Subcutaneous abdominal adipose tissue (tissue), 5 donors: ENCODE measurements at regions not wholly inside any gene's neighbourhood (a gene's known extent, or its start where the extent isn't known, plus 50 kb on each side); places are given as distances from the start of the nearest gene placed in this dataset.
A peak's percentile ranks its signal among the peaks of the same experiment; 100 is the strongest.

Source experiments
- H3K27ac ChIP-seq: one replicate; pipeline ENCODE4 v1.7.0; 2013; ENCODE audit warnings: low read depth, mild to moderate bottlenecking, inconsistent platforms, low read length, moderate library complexity
- H3K27me3 ChIP-seq, 5 donors: one replicate each; pipeline ENCODE4 v1.7.0; 2013; ENCODE audit warnings: low read length in 5 of 5, inconsistent platforms in 1 of 5; ENCODE audit not compliant: control insufficient read depth in 5 of 5, insufficient read depth in 4 of 5
- H3K36me3 ChIP-seq, 5 donors: one replicate each; pipeline ENCODE4 v1.7.0; 2013; ENCODE audit warnings: low read length in 5 of 5; ENCODE audit not compliant: control insufficient read depth in 5 of 5, insufficient read depth in 5 of 5
- H3K4me1 ChIP-seq, 5 donors: one replicate each; pipeline ENCODE4 v1.7.0; 2013; ENCODE audit warnings: low read length in 5 of 5, mild to moderate bottlenecking in 3 of 5, moderate library complexity in 1 of 5; ENCODE audit not compliant: control insufficient read depth in 5 of 5, insufficient read depth in 5 of 5
- H3K4me3 ChIP-seq, 5 donors: one replicate each; pipeline ENCODE4 v1.7.0; 2013; ENCODE audit warnings: low read length in 5 of 5, low read depth in 1 of 5
- H3K9ac ChIP-seq, 5 donors: one replicate each; pipeline ENCODE4 v1.7.0; 2013; ENCODE audit warnings: low read length in 5 of 5, mild to moderate bottlenecking in 4 of 5, moderate library complexity in 3 of 5
- H3K9me3 ChIP-seq, 5 donors: one replicate each; pipeline ENCODE4 v1.7.0; 2013; ENCODE audit warnings: low read length in 5 of 5; ENCODE audit not compliant: control insufficient read depth in 5 of 5
- donor health status: healthy.
- donor health status: healthy.
- donor health status: healthy.
- donor health status: healthy.
- donor health status: healthy.

DNA sequence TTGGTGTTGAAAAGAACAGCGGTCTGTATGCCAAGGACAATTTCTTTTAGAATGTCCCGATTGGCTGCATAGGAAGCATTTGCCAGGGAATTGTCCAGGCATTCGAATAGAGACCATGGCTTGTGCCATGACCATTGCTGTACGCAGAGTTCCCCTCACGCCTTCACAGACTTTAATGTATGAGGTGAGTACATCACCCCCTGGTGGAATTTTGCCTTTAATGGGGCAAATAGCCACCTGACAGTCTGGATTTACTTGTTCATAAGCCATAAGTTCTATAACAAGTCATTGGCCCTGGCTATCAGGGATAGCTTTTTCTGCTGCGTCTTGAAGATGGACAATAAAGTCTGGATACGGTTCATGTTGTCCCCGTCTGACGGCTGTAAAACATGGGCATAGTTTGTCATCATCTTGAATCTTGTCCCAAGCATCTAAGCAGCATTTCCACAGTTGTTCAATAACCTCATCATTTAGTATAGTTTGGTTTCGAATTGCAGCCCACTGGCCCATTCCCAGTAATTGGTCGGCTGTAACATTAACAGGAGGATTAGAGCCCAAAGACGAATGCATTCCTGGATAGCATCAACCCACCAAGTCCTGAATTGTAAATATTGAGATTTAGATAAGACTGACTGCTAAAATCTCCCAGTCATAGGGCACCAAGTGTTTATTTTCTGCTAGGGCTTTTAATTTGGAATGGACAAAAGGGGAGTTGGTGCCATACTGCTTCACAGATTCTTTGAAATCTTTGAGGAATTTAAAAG is 67.7 kb upstream of the ARL4D start:
- no peaks in the 10 kb centered on the region for H3K36me3 ChIP-seq
- H3K4me3 ChIP-seq, result no peak overlapping the region
- H3K27me3 ChIP-seq, result no peaks in the 10 kb centered on the region
- H3K4me1 ChIP-seq, result peaks cover 0 to 11% (median 6%) of the 10 kb centered on the region in 5 donors
- H3K9me3 ChIP-seq, result no peaks in the 10 kb centered on the region
- no peak overlapping the region for H3K9ac ChIP-seq
- no peak overlapping the region for H3K27ac ChIP-seq

DNA sequence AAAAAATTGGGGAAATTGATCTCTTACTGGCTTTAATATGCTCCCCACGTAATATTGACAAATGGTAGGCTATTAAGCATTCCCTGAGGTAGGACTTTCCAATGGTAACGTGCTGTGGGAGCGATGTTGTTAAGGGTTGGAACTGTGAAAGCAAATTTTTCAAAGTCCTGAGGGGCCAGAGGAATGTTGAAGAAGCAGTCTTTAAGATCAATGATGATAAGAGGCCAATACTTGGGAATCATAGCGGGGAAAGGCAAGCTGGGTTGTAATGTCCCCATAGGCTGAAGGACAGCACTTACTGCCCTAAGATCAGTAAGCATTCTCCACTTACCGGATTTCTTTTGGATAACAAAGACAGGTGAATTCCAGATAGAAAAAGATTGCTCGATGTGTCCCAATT is 69.6 kb upstream of the ARL4D start:
- Histone ChIP-seq H3K4me3 (no peak overlapping the region), H3K9me3 (no peaks in the 10 kb centered on the region), H3K4me1 (peaks cover 0 to 11% (median 6%) of the 10 kb centered on the region in 5 donors), H3K27ac (no peak overlapping the region), H3K9ac (no peak overlapping the region), H3K36me3 (no peaks in the 10 kb centered on the region), H3K27me3 (no peaks in the 10 kb centered on the region)

DNA sequence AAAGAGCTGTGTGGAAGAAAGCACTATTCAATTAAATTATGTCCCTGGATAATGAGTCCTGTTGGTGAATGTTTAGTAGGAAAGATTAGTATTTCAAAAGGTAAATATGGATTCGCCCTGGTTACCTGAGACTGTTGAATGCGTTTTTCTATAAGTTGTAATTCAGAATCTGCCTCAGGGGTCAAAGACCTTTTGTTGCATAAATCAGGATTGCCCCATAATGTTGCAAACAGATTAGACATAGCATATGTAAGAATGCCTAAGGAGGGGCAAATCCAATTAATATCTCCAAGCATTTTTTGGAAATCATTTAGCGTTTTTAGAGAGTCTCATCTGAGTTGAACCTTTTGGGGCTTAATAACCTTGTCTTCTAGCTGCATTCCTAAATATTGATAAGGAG is 70.1 kb upstream of the ARL4D start:
- H3K4me1 ChIP-seq, result peaks cover 0 to 7% (median under 1%) of the 10 kb centered on the region in 5 donors
- no peaks in the 10 kb centered on the region for H3K36me3 ChIP-seq
- no peak overlapping the region for H3K4me3 ChIP-seq
- H3K27me3 ChIP-seq, result no peaks in the 10 kb centered on the region
- no peaks in the 10 kb centered on the region for H3K9me3 ChIP-seq
- no peak overlapping the region for H3K9ac ChIP-seq
- H3K27ac ChIP-seq, result no peak overlapping the region

DNA sequence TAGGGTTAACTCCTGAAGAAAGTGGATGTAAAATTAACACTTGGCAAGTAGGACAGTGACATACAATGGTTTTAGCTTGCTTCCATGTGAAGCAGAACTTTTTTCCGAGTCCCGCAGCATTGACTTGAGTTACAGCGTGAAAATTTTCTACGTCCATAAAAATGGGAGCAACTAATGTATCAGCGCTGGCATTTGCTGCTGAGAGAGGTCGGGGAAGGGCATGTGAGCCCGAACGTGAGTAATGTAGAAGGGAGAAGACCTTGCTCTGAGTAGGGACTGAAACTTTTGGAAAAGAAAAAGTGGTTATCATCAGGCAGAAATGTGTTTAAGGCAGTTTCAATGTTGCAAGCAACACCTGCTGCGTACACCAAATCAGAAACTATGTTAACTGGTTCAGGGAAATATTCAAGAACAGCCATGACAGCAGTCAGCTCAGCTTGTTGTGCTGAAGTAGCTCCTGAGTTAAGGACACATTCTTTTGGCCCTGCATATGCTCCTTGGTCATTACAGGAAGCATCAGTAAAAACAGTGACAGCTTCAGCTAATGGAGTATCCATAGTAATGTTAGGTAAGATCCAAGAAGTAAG is 70.9 kb upstream of the ARL4D start:
- no peak overlapping the region for H3K9ac ChIP-seq

DNA sequence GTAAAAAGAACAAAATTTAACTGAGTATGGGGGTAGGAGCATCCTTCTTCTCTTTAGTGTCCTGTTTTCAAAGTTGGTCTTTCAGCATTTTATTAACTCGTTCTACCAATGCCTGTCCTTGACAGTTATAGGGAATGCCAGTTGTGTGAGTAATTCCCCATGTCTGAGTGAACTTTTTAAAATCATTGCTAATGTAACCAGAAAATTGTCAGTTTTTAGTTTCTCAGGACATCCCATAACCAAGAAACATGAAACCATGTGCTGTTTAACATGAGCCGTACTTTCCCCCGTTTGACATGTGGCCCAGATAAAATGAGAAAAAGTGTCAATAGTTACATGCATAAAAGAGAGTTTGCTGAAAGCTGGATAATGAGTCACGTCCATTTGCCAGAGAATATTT is 71.4 kb upstream of the ARL4D start:
- H3K27me3 ChIP-seq, result no peaks in the 10 kb centered on the region
- H3K27ac ChIP-seq, result no peak overlapping the region
- H3K9ac ChIP-seq, result no peak overlapping the region
- no peaks in the 10 kb centered on the region for H3K36me3 ChIP-seq
- no peaks in the 10 kb centered on the region for H3K9me3 ChIP-seq
- H3K4me3 ChIP-seq, result no peak overlapping the region
- H3K4me1 ChIP-seq, result peaks cover 0 to 7% (median 0%) of the 10 kb centered on the region in 5 donors

More for the DNA sequence above, 70.9 kb upstream of the ARL4D start:
- no peaks in the 10 kb centered on the region for H3K36me3 ChIP-seq
- no peak overlapping the region for H3K27ac ChIP-seq
- H3K4me1 ChIP-seq, result peaks cover 0 to 7% (median 0%) of the 10 kb centered on the region in 5 donors
- no peaks in the 10 kb centered on the region for H3K9me3 ChIP-seq
- H3K27me3 ChIP-seq, result no peaks in the 10 kb centered on the region
- no peak overlapping the region for H3K4me3 ChIP-seq

DNA sequence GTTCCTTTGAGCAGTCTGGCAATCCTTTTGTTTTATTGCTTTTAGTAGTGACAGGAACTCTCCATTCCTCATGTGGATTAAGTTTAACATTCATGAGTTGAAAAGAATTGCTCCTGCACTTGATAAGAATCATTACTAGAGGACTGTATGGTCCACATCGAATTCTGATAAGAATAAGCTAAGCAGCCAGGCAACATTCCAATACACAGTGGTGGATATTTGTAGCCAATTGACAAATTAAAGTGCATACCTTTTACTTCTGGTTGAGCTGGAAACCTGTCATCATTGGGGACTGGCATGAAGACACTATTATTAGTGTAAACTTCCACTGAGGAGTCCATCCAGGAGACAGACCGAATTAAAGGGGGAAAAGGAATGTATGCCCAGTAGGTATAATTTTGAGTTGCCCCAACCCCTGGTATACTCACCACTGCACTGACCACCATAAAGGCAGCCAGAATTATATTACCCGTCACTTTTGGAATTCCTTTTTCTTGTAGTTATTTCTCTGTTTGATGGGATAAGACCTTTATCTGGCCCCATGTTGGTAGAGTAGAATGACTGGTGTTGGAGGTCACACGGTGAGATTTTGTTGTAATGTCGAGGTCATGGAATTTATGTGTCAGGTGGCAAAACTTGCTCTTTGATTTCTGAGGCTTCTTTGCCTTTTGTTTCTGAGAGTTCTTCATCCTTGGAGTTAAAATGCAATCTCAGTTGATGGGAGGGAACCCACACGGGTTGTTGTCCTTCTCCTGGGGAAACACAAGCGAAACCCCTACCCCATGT is 72.1 kb upstream of the ARL4D start:
- no peaks in the 10 kb centered on the region for H3K9me3 ChIP-seq
- H3K27ac ChIP-seq, result no peak overlapping the region
- H3K27me3 ChIP-seq, result no peaks in the 10 kb centered on the region
- peaks cover 0 to 7% (median 0%) of the 10 kb centered on the region in 5 donors for H3K4me1 ChIP-seq
- no peak overlapping the region for H3K4me3 ChIP-seq
- no peak overlapping the region for H3K9ac ChIP-seq
- no peaks in the 10 kb centered on the region for H3K36me3 ChIP-seq

DNA sequence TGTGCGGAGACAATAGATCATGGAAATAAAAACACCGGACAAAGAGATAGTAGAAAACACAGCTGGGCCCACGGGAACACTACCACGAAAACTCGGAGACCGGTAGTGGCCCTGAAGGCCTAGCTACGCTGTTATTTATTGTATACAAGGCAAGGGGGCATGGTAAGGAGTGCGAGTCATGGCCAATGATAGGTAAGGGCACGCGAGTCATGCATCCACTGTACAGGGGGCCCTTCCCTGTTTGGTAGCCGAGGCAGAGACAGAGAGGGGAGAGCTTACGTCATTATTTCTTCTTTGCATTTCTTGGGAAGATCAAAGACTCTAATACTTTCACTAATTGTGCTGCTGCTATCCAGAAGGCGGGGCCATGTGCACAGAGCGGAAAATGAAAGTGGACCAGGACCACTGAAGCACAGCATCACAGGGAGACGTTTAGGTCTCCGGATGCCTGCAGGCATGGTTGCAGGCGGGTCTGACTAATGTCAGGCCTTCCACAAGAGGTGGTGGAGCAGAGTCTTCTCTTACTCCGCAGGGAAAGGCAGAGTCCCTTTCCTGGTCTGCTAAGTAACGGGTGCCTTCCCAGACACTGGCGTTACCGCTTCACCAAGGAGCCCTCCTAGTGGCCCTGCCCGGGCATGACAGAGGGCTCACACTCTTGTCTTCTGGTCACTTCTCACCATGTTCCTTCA is 74.4 kb upstream of the ARL4D start:
- H3K9ac ChIP-seq, result no peak overlapping the region
- H3K4me3 ChIP-seq, result peak overlapping the region in 1 of 5 donors; percentile 26
- H3K27me3 ChIP-seq, result no peaks in the 10 kb centered on the region

DNA sequence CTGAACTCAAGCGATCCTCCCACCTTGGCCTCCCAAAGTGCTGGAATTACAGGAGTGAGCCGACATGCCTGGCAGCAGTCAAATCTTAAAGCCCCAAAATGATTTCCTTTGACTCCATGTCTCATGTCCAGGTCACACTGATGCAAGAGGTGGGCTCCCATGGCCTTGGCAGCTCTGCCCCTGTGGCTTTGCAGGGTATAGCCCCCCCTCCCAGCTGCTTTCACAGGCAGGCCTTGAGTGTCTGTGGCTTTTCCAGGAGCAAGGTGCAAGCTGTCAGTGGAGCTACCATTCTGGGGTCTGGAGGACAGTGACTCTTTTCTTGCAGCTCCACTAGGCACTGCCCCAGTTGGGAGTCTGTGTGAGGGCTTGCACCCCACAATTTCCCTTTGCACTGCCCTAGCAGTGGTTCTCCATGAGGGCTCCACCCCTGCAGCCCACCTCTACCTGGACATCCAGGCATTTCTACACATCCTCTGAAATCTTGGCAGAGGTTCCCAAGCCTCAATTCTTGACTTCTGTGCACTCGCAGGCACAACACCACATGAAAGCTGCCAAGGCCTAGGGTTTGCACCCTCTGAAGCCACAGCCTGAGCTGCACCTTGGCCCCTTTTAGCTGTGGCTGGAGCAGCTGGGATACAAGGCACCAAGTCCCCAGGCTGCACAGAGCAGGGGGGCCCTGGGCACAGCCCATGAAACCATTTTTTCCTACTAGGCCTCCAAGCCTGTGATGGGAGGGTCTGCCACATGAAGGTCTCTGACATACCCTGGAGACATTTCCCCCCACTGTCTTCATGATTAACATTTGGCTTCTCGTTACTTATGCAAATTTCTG is 79.3 kb upstream of the ARL4D start:
- Histone ChIP-seq H3K4me1 (no peaks in the 10 kb centered on the region), H3K27ac (no peak overlapping the region), H3K9me3 (no peaks in the 10 kb centered on the region), H3K9ac (no peak overlapping the region), H3K4me3 (no peak overlapping the region), H3K36me3 (no peaks in the 10 kb centered on the region), H3K27me3 (no peaks in the 10 kb centered on the region)

More for the DNA sequence above, 74.4 kb upstream of the ARL4D start:
- Histone ChIP-seq H3K4me1 (peaks cover 0 to 6% (median 0%) of the 10 kb centered on the region in 5 donors), H3K27ac (no peak overlapping the region), H3K36me3 (no peaks in the 10 kb centered on the region), H3K9me3 (no peaks in the 10 kb centered on the region)

DNA sequence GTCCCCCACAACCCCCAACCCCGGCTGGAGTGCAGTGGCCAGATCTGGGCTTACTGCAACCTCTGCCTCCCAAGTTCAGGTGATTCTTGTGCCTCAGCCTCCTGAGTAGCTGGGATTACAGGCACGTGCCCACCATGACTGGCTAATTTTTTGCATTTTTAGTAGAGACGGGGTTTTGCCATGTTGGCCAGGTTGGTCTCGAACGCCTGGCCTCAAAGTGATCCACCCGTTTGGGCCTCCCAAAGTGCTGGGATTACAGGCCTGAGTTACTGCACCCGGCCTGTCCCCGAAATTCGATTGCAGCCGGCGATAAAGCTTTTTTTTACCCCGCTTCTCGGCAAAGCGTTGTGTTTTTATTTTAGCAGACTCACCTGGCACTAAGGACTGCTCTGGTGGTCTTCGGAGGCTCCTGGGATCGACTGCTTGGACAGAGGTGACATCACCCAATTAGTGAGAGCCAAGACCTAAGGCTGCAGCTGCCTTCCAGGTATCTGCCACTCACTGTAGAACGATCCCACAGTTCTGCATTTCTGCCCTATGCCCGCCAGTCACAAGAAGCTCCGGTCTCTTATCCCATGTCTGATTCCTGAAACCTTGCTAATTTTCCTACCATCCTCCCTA is 82.2 kb upstream of the ARL4D start:
- H3K27me3 ChIP-seq, result no peaks in the 10 kb centered on the region
- no peaks in the 10 kb centered on the region for H3K4me1 ChIP-seq
- no peak overlapping the region for H3K9ac ChIP-seq
- no peak overlapping the region for H3K27ac ChIP-seq
- no peak overlapping the region for H3K4me3 ChIP-seq
- no peaks in the 10 kb centered on the region for H3K36me3 ChIP-seq
- no peaks in the 10 kb centered on the region for H3K9me3 ChIP-seq
